HG03139 (cell line): ENCODE measurements at regions not wholly inside any gene's neighbourhood (a gene's known extent, or its start where the extent isn't known, plus 50 kb on each side); places are given as distances from the start of the nearest gene placed in this dataset.
"Not testable (repeated sequence)": the region's sequence is repeated elsewhere in the genome, so short reads cannot be mapped to it uniquely, and the experiment has no call there.

ENCODE experiments used
- ATAC-seq: cut with Tn5 transposase; IDR thresholded peaks from one replicate; pipeline ENCODE4 v1.9.1; 2021; ENCODE audit not compliant: unreplicated experiment

- ATAC-seq: not testable (repeated sequence)
Measured at GRCh38 chr1:168461108-168461507, 82.7 kb downstream of the XCL2 start.

- not testable (repeated sequence) for ATAC-seq
Measured at GRCh38 chr1:168457296-168457695, 86.5 kb downstream of the XCL2 start.

- ATAC-seq: no peak
Measured at GRCh38 chr1:168455764-168456163, 88.0 kb downstream of the XCL2 start.

GRCh38 chr1:168454211-168454815 is 89.5 kb downstream of the XCL2 start:
- no peak for ATAC-seq

- no peak for ATAC-seq
Measured at GRCh38 chr1:168453056-168453455, 90.7 kb downstream of the XCL2 start.

- no peak for ATAC-seq
Measured at GRCh38 chr1:168452329-168452728, 91.5 kb downstream of the XCL2 start.

- no peak for ATAC-seq
Measured at GRCh38 chr1:168447871-168448270, 95.9 kb downstream of the XCL2 start.

- ATAC-seq: no peak
Measured at GRCh38 chr1:168446081-168446480, 97.7 kb downstream of the XCL2 start.

- ATAC-seq: no peak
Measured at GRCh38 chr1:168443899-168444298, 99.9 kb downstream of the XCL2 start.

- no peak for ATAC-seq
Measured at GRCh38 chr1:168443356-168443755, 100.4 kb downstream of the XCL2 start.

GRCh38 chr1:168442931-168443330 is 100.9 kb downstream of the XCL2 start:
- ATAC-seq: no peak

GRCh38 chr1:168441745-168442144 is 102.1 kb downstream of the XCL2 start:
- ATAC-seq: no peak

GRCh38 chr1:168439456-168440375 is 104.1 kb downstream of the XCL2 start:
- ATAC-seq: no peak

- no peak for ATAC-seq
Measured at GRCh38 chr1:168438626-168439025, 105.2 kb downstream of the XCL2 start.

GRCh38 chr1:168437821-168438220 is 106.0 kb downstream of the XCL2 start:
- ATAC-seq: no peak

GRCh38 chr1:168435439-168435838 is 108.4 kb downstream of the XCL2 start:
- ATAC-seq: no peak

GRCh38 chr1:168433238-168433637 is 110.6 kb downstream of the XCL2 start:
- ATAC-seq: no peak

GRCh38 chr1:168431882-168432281 is 111.9 kb downstream of the XCL2 start:
- no peak for ATAC-seq

- no peak for ATAC-seq
Measured at GRCh38 chr1:168430321-168430720, 113.5 kb downstream of the XCL2 start.

GRCh38 chr1:168428063-168428731 is 115.6 kb downstream of the XCL2 start:
- no peak for ATAC-seq

- ATAC-seq: no peak
Measured at GRCh38 chr1:168427051-168427450, 116.7 kb downstream of the XCL2 start.

GRCh38 chr1:168424281-168424680 is 119.5 kb downstream of the XCL2 start:
- no peak for ATAC-seq
